ENCODE measurements at regions not wholly inside any gene's neighbourhood (a gene's known extent, or its start where the extent isn't known, plus 50 kb on each side); places are given as distances from the start of the nearest gene placed in this dataset.

DNA sequence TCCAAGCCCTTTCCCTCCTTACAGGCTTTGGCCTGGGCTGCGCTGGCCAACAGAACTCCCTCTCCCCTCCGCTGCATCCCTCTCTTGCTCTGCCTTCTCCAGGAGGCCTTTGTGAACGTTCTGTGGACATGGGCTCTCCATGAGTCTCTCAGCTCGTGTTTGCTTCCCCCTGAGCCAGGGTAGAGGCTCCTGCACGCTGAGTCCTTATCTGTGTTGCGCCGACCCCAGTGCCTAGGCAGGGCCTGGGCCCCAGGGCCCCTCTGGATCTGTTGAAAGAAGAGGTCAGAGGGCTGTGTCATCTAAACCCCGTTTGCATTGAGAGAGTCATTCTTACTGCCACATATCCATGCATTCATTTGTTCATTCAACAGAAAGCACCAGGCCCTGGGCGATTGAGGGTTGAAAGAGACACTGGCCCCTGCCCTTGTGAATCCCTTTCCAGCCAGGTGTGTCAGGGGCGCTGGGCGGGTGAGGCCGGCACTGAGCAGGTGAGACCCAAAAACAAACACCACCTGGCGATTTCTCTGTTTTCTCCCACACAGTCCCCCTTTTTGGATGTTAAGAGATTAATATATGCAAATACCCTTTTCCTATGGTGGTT is 111.2 kb upstream of the IER5L start:
- Histone ChIP-seq H3F3A (replicated peaks; ENCODE audit: insufficient read depth) (no peaks in the 10 kb centered on the region), H3K4me2 (no peak overlapping the region), H3K36me3 (replicated peaks in 1 of 2; ENCODE audit: control insufficient read depth in 1 of 2, insufficient read depth in 2 of 2, low read length in 1 of 2) (no peaks in the 10 kb centered on the region), H3K27me3 (ENCODE audit: insufficient read depth) (no peaks in the 10 kb centered on the region), H3K27ac (ENCODE audit: low read depth in 2 of 2, low read length in 1 of 2) (no peak overlapping the region), H3K79me2 (ENCODE audit: insufficient read depth) (no peaks in the 10 kb centered on the region), H3K4me3 (ENCODE audit: low read depth in 2 of 2, low read length in 1 of 2) (no peak overlapping the region), H3K9ac (no peak overlapping the region), H2AFZ (ENCODE audit: low read depth) (no peak overlapping the region), H3K9me3 (no peaks in the 10 kb centered on the region), H3K9me2 (no peaks in the 10 kb centered on the region), H4K20me1 (ENCODE audit: insufficient read depth) (no peaks in the 10 kb centered on the region), H3K4me1 (ENCODE audit: control insufficient read depth in 1 of 2, insufficient read depth in 2 of 2, low read depth in 1 of 2, low read length in 1 of 2) (no peaks in the 10 kb centered on the region)
- no peak for DNase-seq
- TF ChIP-seq RCOR1 (IDR thresholded peaks at IDR 0.05; ENCODE audit: low read length) (no peak), GABPA (IDR thresholded peaks at IDR 0.05; ENCODE audit: low read depth) (no peak), RXRA (IDR thresholded peaks at IDR 0.05; ENCODE audit: borderline replicate concordance, low read depth) (no peak), MXI1 (IDR thresholded peaks at IDR 0.05; ENCODE audit: low read depth, low read length) (no peak), CHD2 (IDR thresholded peaks at IDR 0.05; ENCODE audit: low read length, partially characterized antibody) (no peak), REST (IDR thresholded peaks at IDR 0.05; ENCODE audit: low read depth, low read length) (no peak), SMC3 (IDR thresholded peaks at IDR 0.05; ENCODE audit: low read depth, low read length) (no peak), MEF2A (IDR thresholded peaks at IDR 0.05; ENCODE audit: borderline replicate concordance, low read depth) (no peak), JUND (IDR thresholded peaks at IDR 0.05) (no peak), NFIC (IDR thresholded peaks at IDR 0.05; ENCODE audit: borderline replicate concordance) (no peak), USF1 (IDR thresholded peaks at IDR 0.05; ENCODE audit: borderline replicate concordance, low read depth) (no peak), TEAD4 (IDR thresholded peaks at IDR 0.05; ENCODE audit: borderline replicate concordance, insufficient read depth) (no peak), PBX3 (IDR thresholded peaks at IDR 0.05) (no peak), FOSL2 (IDR thresholded peaks at IDR 0.05; ENCODE audit: borderline replicate concordance, low read depth) (no peak), RAD21 (IDR thresholded peaks at IDR 0.05; ENCODE audit: low read length) (no peak), EZH2phosphoT487 (IDR thresholded peaks at IDR 0.05; ENCODE audit: borderline replicate concordance, low read depth) (no peak)
- TF ChIP-seq, protein P1, sequence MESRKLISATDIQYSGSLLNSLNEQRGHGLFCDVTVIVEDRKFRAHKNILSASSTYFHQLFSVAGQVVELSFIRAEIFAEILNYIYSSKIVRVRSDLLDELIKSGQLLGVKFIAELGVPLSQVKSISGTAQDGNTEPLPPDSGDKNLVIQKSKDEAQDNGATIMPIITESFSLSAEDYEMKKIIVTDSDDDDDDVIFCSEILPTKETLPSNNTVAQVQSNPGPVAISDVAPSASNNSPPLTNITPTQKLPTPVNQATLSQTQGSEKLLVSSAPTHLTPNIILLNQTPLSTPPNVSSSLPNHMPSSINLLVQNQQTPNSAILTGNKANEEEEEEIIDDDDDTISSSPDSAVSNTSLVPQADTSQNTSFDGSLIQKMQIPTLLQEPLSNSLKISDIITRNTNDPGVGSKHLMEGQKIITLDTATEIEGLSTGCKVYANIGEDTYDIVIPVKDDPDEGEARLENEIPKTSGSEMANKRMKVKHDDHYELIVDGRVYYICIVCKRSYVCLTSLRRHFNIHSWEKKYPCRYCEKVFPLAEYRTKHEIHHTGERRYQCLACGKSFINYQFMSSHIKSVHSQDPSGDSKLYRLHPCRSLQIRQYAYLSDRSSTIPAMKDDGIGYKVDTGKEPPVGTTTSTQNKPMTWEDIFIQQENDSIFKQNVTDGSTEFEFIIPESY (IDR thresholded peaks at IDR 0.05; ENCODE audit: borderline replicate concordance, low read depth), result no peak
- TF ChIP-seq, protein P2, sequence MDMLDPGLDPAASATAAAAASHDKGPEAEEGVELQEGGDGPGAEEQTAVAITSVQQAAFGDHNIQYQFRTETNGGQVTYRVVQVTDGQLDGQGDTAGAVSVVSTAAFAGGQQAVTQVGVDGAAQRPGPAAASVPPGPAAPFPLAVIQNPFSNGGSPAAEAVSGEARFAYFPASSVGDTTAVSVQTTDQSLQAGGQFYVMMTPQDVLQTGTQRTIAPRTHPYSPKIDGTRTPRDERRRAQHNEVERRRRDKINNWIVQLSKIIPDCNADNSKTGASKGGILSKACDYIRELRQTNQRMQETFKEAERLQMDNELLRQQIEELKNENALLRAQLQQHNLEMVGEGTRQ (IDR thresholded peaks at IDR 0.05; ENCODE audit: borderline replicate concordance, low read depth, low read length), result no peak
- POLR2A ChIA-PET, result no interaction called here
- CTCF ChIA-PET, result no interaction called here
- 78% methylated on average over 9 of the region's 13 CpGs for WGBS (ENCODE audit: low lambda C conversion rate)
